Uterus (tissue), 3 donors: ENCODE measurements at regions not wholly inside any gene's neighbourhood (a gene's known extent, or its start where the extent isn't known, plus 50 kb on each side); places are given as distances from the start of the nearest gene placed in this dataset.

ENCODE experiments used
- DNase-seq, 2 donors: peaks; one replicate each; pipeline ENCODE4 v3.0.0-alpha.2; 2019 to 2020
- H3K27ac ChIP-seq, 2 donors: fragments of 200-600 bp; sonication (generic); 1 replicate in 1 of 2; 2 replicates in 1 of 2; pipeline ENCODE4 v1.5.1; 2016 to 2018
- H3K27me3 ChIP-seq, 2 donors: fragments of 200-600 bp; sonication (generic); one replicate each; pipeline ENCODE4 v1.5.1; 2018 to 2019; ENCODE audit warnings: control low read depth in 1 of 2
- H3K36me3 ChIP-seq, 2 donors: fragments of 200-600 bp; sonication (generic); one replicate each; pipeline ENCODE4 v1.5.1; 2019; ENCODE audit warnings: control low read depth in 1 of 2
- H3K4me1 ChIP-seq, 2 donors: fragments of 200-600 bp; sonication (generic); one replicate each; pipeline ENCODE4 v1.5.1; 2018 to 2019; ENCODE audit warnings: control low read depth in 1 of 2
- H3K4me3 ChIP-seq, 2 donors: fragments of 200-600 bp; sonication (generic); 1 replicate in 1 of 2; 2 replicates in 1 of 2; pipeline ENCODE4 v1.5.1; 2018 to 2019; ENCODE audit warnings: mild to moderate bottlenecking in 1 of 2
- H3K9me3 ChIP-seq, 2 donors: fragments of 200-600 bp; sonication (generic); one replicate each; pipeline ENCODE4 v1.5.1; 2019; ENCODE audit warnings: control low read depth in 1 of 2
- CTCF ChIP-seq, 4 experiments: fragments of 200-600 bp in 2 of 4; fragments of 450-650 bp in 2 of 4; sonication (generic) in 2 of 4; IDR thresholded peaks; one replicate each; pipeline ENCODE4 v1.5.1; 2016 to 2019; ENCODE audit warnings: antibody characterized with exemption in 4 of 4, mild to moderate bottlenecking in 2 of 4, moderate library complexity in 1 of 4
- POLR2A ChIP-seq, 2 donors: fragments of 450-650 bp; IDR thresholded peaks; one replicate each; pipeline ENCODE4 v1.6.1; 2016; ENCODE audit warnings: antibody characterized with exemption in 2 of 2, mild to moderate bottlenecking in 1 of 2, moderate library complexity in 1 of 2
- intact Hi-C: fragments of 100-400 bp; cut with DNase I; formaldehyde crosslinking; loops from one replicate; pipeline ENCODE4 v1.15.1; 2023; ENCODE audit warnings: low total_unique reads
- donor health status: DM: yes; HTN: yes; CAD: no.

- H3K4me3 ChIP-seq = no peak overlapping the region
- TF ChIP-seq CTCF (IDR thresholded peaks at IDR 0.05) (no peak), POLR2A (IDR thresholded peaks at IDR 0.05) (no peak)
- H3K36me3 ChIP-seq = no peaks in the 10 kb centered on the region
- H3K9me3 ChIP-seq = no peaks in the 10 kb centered on the region
- no peaks in the 10 kb centered on the region for H3K27me3 ChIP-seq
- no peak overlapping the region for H3K27ac ChIP-seq
- intact Hi-C loops = no loop called here
- DNase-seq = no peak
- H3K4me1 ChIP-seq = no peaks in the 10 kb centered on the region
Measured at GRCh38 chr4:105042451-105042850, 104.2 kb upstream of the TET2 start.

- no peaks in the 10 kb centered on the region for H3K27me3 ChIP-seq
- DNase-seq = no peak
- intact Hi-C loops = no loop called here
- H3K27ac ChIP-seq = no peak overlapping the region
- H3K9me3 ChIP-seq = peaks cover 0 to 7% of the 10 kb centered on the region in 2 donors
- H3K4me3 ChIP-seq = no peak overlapping the region
- no peaks in the 10 kb centered on the region for H3K4me1 ChIP-seq
- no peaks in the 10 kb centered on the region for H3K36me3 ChIP-seq
- TF ChIP-seq POLR2A (IDR thresholded peaks at IDR 0.05) (no peak), CTCF (IDR thresholded peaks at IDR 0.05) (no peak)
Measured at GRCh38 chr4:105050896-105051295, 95.8 kb upstream of the TET2 start.

- no peaks in the 10 kb centered on the region for H3K9me3 ChIP-seq
- no peak overlapping the region for H3K4me3 ChIP-seq
- DNase-seq = no peak
- TF ChIP-seq POLR2A (IDR thresholded peaks at IDR 0.05) (no peak), CTCF (IDR thresholded peaks at IDR 0.05) (no peak)
- intact Hi-C loops = no loop called here
- no peaks in the 10 kb centered on the region for H3K27me3 ChIP-seq
- no peak overlapping the region for H3K27ac ChIP-seq
- H3K36me3 ChIP-seq = no peaks in the 10 kb centered on the region
- no peaks in the 10 kb centered on the region for H3K4me1 ChIP-seq
Measured at GRCh38 chr4:105057370-105058105, 89.1 kb upstream of the TET2 start.

- Histone ChIP-seq H3K9me3 (no peaks in the 10 kb centered on the region), H3K27ac (no peak overlapping the region), H3K4me3 (no peak overlapping the region), H3K27me3 (no peaks in the 10 kb centered on the region), H3K36me3 (no peaks in the 10 kb centered on the region), H3K4me1 (no peaks in the 10 kb centered on the region)
- TF ChIP-seq POLR2A (IDR thresholded peaks at IDR 0.05) = no peak
- TF ChIP-seq CTCF (IDR thresholded peaks at IDR 0.05) = no peak
- intact Hi-C loops = no loop called here
- no peak for DNase-seq
Measured at GRCh38 chr4:105058177-105058812, 88.4 kb upstream of the TET2 start.

- no peak for TF ChIP-seq POLR2A (IDR thresholded peaks at IDR 0.05)
- no peak for TF ChIP-seq CTCF (IDR thresholded peaks at IDR 0.05)
- no peak for DNase-seq
- H3K27me3 ChIP-seq = no peaks in the 10 kb centered on the region
- intact Hi-C loops = no loop called here
- no peak overlapping the region for H3K27ac ChIP-seq
- H3K36me3 ChIP-seq = no peaks in the 10 kb centered on the region
- H3K9me3 ChIP-seq = no peaks in the 10 kb centered on the region
- no peaks in the 10 kb centered on the region for H3K4me1 ChIP-seq
- H3K4me3 ChIP-seq = no peak overlapping the region
Measured at GRCh38 chr4:105059337-105059736, 87.3 kb upstream of the TET2 start.
